GM12874 (cell line): ENCODE measurements at regions not wholly inside any gene's neighbourhood (a gene's known extent, or its start where the extent isn't known, plus 50 kb on each side); places are given as distances from the start of the nearest gene placed in this dataset.

ENCODE experiments used
- CTCF ChIP-seq: IDR thresholded peaks from 2 replicates; pipeline ENCODE4 v1.5.1; 2011; ENCODE audit warnings: low read depth, mild to moderate bottlenecking, control low read depth, low read length, moderate library complexity; ENCODE audit not compliant: insufficient read depth

- TF ChIP-seq CTCF, result no peak
Observed at GRCh38 chr10:16231176-16231575, 205.6 kb upstream of the PTER start.

GRCh38 chr10:16231734-16232435, 204.9 kb upstream of the PTER start:
- no peak for TF ChIP-seq CTCF

- no peak for TF ChIP-seq CTCF
Observed at GRCh38 chr10:16232441-16232840, 204.4 kb upstream of the PTER start.

GRCh38 chr10:16234916-16235315, 201.9 kb upstream of the PTER start:
- TF ChIP-seq CTCF, result no peak

GRCh38 chr10:16242446-16242845, 194.4 kb upstream of the PTER start:
- no peak for TF ChIP-seq CTCF

GRCh38 chr10:16242859-16243613, 193.8 kb upstream of the PTER start:
- TF ChIP-seq CTCF, result no peak

- no peak for TF ChIP-seq CTCF
Observed at GRCh38 chr10:16256336-16256735, 180.5 kb upstream of the PTER start.
